ENCODE measurements at regions not wholly inside any gene's neighbourhood (a gene's known extent, or its start where the extent isn't known, plus 50 kb on each side); places are given as distances from the start of the nearest gene placed in this dataset.

GRCh38 chr11:122406466-122406865 is 249.1 kb upstream of the UBASH3B start:
- TF ChIP-seq, protein P1, sequence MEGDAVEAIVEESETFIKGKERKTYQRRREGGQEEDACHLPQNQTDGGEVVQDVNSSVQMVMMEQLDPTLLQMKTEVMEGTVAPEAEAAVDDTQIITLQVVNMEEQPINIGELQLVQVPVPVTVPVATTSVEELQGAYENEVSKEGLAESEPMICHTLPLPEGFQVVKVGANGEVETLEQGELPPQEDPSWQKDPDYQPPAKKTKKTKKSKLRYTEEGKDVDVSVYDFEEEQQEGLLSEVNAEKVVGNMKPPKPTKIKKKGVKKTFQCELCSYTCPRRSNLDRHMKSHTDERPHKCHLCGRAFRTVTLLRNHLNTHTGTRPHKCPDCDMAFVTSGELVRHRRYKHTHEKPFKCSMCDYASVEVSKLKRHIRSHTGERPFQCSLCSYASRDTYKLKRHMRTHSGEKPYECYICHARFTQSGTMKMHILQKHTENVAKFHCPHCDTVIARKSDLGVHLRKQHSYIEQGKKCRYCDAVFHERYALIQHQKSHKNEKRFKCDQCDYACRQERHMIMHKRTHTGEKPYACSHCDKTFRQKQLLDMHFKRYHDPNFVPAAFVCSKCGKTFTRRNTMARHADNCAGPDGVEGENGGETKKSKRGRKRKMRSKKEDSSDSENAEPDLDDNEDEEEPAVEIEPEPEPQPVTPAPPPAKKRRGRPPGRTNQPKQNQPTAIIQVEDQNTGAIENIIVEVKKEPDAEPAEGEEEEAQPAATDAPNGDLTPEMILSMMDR (IDR thresholded peaks at IDR 0.05; ENCODE audit: insufficient read depth, low read depth, low read length), result no peak
- TF ChIP-seq EZH2 (IDR thresholded peaks at IDR 0.05; ENCODE audit: insufficient read depth, low read length), result no peak

Measured in astrocyte (in vitro differentiated cells and primary cell).